ENCODE measurements at regions not wholly inside any gene's neighbourhood (a gene's known extent, or its start where the extent isn't known, plus 50 kb on each side); places are given as distances from the start of the nearest gene placed in this dataset.

- no peaks in the 10 kb centered on the region for H3K9me3 Mint-ChIP-seq
- H3K27ac Mint-ChIP-seq = no peak overlapping the region
- H3K27me3 Mint-ChIP-seq = no peaks in the 10 kb centered on the region
- no peaks in the 10 kb centered on the region for H3K36me3 Mint-ChIP-seq
- H3K4me3 Mint-ChIP-seq = no peak overlapping the region
- H3K4me1 Mint-ChIP-seq = no peaks in the 10 kb centered on the region
These were observed 50.6 kb downstream of the SLIT2 start for GRCh38 chr4:20302336-20302735.

DNA sequence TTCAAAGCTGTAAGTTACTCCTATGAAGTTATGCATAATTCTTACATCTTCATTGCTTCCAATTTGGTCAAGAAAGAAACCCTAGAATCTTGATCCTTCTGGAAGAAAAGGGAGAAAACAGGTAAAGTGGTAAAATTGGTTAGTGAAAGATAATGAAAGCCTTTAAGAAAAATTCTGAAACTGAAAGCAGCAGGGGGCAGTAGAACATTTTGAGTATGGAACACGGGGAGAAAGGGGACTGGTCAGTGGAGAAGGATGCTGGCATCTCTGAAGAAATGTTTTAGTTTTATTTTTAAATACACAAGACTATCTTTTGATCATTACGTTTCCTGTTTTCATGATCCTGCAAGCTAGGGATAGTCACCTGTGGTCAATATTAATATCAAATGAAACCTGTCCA, 54.3 kb downstream of the SLIT2 start:
- Mint-ChIP-seq H3K36me3 (no peaks in the 10 kb centered on the region), H3K27me3 (no peaks in the 10 kb centered on the region), H3K9me3 (peaks cover 5% of the 10 kb centered on the region), H3K4me3 (no peak overlapping the region), H3K4me1 (no peaks in the 10 kb centered on the region), H3K27ac (no peak overlapping the region)

- H3K4me1 Mint-ChIP-seq = no peaks in the 10 kb centered on the region
- H3K27ac Mint-ChIP-seq = no peak overlapping the region
- no peak overlapping the region for H3K4me3 Mint-ChIP-seq
- peaks cover 5% of the 10 kb centered on the region for H3K9me3 Mint-ChIP-seq
- peaks cover 2% of the 10 kb centered on the region for H3K27me3 Mint-ChIP-seq
- H3K36me3 Mint-ChIP-seq = no peaks in the 10 kb centered on the region
These were observed 60.2 kb downstream of the SLIT2 start for GRCh38 chr4:20311856-20312255.

GRCh38 chr4:20313237-20314030, 61.7 kb downstream of the SLIT2 start:
- no peak overlapping the region for H3K4me3 Mint-ChIP-seq
- no peaks in the 10 kb centered on the region for H3K36me3 Mint-ChIP-seq
- H3K27me3 Mint-ChIP-seq = peaks cover 2% of the 10 kb centered on the region
- peaks cover 5% of the 10 kb centered on the region for H3K9me3 Mint-ChIP-seq
- H3K27ac Mint-ChIP-seq = no peak overlapping the region
- H3K4me1 Mint-ChIP-seq = no peaks in the 10 kb centered on the region

GRCh38 chr4:20317424-20317985, 65.8 kb downstream of the SLIT2 start:
- H3K27me3 Mint-ChIP-seq = peaks cover 2% of the 10 kb centered on the region
- H3K27ac Mint-ChIP-seq = no peak overlapping the region
- no peak overlapping the region for H3K4me3 Mint-ChIP-seq
- H3K36me3 Mint-ChIP-seq = no peaks in the 10 kb centered on the region
- no peaks in the 10 kb centered on the region for H3K9me3 Mint-ChIP-seq
- H3K4me1 Mint-ChIP-seq = no peaks in the 10 kb centered on the region

GRCh38 chr4:20318001-20318908, 66.5 kb downstream of the SLIT2 start:
- H3K27me3 Mint-ChIP-seq = peaks cover 2% of the 10 kb centered on the region
- no peaks in the 10 kb centered on the region for H3K36me3 Mint-ChIP-seq
- no peak overlapping the region for H3K4me3 Mint-ChIP-seq
- H3K9me3 Mint-ChIP-seq = no peaks in the 10 kb centered on the region
- no peak overlapping the region for H3K27ac Mint-ChIP-seq
- H3K4me1 Mint-ChIP-seq = no peaks in the 10 kb centered on the region

DNA sequence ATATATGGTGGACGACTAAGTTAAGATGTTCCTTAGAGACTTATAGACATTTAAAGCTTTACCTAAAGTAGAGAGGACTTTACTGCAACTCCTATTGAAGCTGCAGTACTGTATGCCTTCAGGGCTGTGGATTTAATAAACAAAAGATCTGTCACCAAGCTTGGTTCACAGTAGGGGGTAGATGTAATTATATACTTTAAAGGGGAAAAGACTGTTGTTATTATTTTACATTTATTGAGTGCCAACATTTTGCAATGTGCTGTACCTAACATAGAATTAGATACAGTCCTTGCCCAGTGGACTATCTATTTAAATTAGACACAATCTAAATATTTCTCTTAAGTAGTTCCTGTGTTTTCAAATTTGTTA, 67.2 kb downstream of the SLIT2 start:
- H3K4me3 Mint-ChIP-seq = no peak overlapping the region
- peaks cover 2% of the 10 kb centered on the region for H3K27me3 Mint-ChIP-seq
- H3K36me3 Mint-ChIP-seq = no peaks in the 10 kb centered on the region
- no peaks in the 10 kb centered on the region for H3K4me1 Mint-ChIP-seq
- H3K27ac Mint-ChIP-seq = no peak overlapping the region
- H3K9me3 Mint-ChIP-seq = no peaks in the 10 kb centered on the region

GRCh38 chr4:20319825-20320612, 68.3 kb downstream of the SLIT2 start:
- H3K4me3 Mint-ChIP-seq = no peak overlapping the region
- peaks cover 2% of the 10 kb centered on the region for H3K27me3 Mint-ChIP-seq
- no peak overlapping the region for H3K27ac Mint-ChIP-seq
- H3K9me3 Mint-ChIP-seq = no peaks in the 10 kb centered on the region
- H3K4me1 Mint-ChIP-seq = no peaks in the 10 kb centered on the region
- H3K36me3 Mint-ChIP-seq = no peaks in the 10 kb centered on the region

DNA sequence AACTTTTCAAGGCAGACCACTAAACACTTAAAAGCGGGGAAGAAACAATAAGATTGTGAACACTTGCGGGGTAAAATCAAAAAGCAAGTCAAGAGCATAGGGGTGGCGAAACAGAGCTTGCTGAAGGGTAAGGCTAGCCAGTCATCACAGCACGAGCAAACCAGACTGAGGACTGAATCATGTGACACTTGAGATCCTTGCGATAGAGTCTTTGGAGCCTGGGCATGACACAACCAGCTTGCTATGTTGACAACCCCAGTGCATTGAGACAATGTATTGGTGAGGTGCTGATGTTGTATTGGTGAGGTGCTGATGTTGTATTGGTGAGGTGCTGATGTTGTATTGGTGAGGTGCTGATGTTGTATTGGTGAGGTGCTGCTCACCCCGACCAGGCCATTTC, 72.3 kb downstream of the SLIT2 start:
- H3K27me3 Mint-ChIP-seq = no peaks in the 10 kb centered on the region
- H3K4me1 Mint-ChIP-seq = no peaks in the 10 kb centered on the region
- H3K36me3 Mint-ChIP-seq = no peaks in the 10 kb centered on the region
- H3K9me3 Mint-ChIP-seq = no peaks in the 10 kb centered on the region
- no peak overlapping the region for H3K27ac Mint-ChIP-seq
- H3K4me3 Mint-ChIP-seq = no peak overlapping the region

GRCh38 chr4:20326460-20326859, 74.8 kb downstream of the SLIT2 start:
- Mint-ChIP-seq H3K27ac (no peak overlapping the region), H3K4me1 (no peaks in the 10 kb centered on the region), H3K4me3 (no peak overlapping the region), H3K9me3 (no peaks in the 10 kb centered on the region), H3K36me3 (no peaks in the 10 kb centered on the region), H3K27me3 (no peaks in the 10 kb centered on the region)

DNA sequence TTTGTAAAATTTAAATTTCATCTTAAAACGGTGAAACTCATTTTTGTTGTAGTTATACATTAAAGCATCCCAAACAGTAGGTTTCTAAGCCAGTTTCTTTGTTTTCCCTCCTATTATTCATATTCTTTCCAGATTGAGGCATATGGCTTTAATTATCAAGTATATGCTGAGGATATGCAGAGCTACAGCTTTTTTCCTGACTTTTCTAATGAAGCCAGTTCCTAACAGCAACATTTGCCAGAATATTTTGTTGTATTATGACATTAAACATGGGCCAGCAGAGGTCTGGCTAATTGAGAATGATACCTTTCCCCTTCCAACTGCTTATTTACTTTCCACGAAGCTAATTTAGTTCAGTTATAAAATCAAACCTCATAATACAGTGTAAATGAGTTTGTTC, 75.3 kb downstream of the SLIT2 start:
- Mint-ChIP-seq H3K4me3 (no peak overlapping the region), H3K27ac (no peak overlapping the region), H3K36me3 (no peaks in the 10 kb centered on the region), H3K4me1 (no peaks in the 10 kb centered on the region), H3K27me3 (no peaks in the 10 kb centered on the region), H3K9me3 (peaks cover 2% of the 10 kb centered on the region)

DNA sequence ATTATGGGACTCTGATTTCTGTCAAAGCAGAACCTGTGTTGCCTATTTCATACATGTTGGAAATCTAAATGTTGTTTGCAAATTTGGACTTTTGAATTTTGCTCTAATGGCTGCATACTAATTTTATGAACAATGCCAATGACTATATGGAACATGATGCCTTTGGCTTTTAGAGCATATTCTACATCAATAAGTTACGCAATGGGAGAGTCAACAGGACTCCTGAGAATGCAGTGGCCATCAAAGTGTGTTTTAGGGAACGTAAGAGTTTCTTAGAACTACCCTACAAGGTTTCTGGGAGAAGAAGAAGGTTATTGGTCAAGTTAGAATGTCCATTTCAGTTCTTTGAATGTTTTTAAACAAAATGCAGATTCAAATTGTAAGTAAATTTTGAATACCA, 76.1 kb downstream of the SLIT2 start:
- Mint-ChIP-seq H3K9me3 (peaks cover 4% of the 10 kb centered on the region), H3K4me1 (no peaks in the 10 kb centered on the region), H3K36me3 (no peaks in the 10 kb centered on the region), H3K27ac (no peak overlapping the region), H3K4me3 (no peak overlapping the region), H3K27me3 (no peaks in the 10 kb centered on the region)

DNA sequence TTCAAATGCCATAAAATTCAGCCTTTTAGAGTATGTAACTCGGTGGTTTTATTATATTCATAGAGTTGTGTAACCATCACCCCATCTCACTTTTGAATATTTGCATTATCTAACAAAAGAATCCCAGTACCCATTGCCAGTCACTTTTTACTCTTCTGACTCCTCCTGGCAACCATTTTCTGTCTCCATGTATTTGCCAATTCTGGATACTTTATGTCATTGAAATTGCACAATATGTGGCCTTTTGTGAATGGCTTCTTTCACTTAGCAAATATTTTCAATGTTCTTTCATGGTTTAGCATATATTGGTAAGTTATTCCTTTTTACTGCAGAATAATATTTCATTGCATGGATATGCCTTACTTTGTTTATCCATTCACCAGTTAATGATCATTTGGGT, 79.9 kb downstream of the SLIT2 start:
- H3K27me3 Mint-ChIP-seq = no peaks in the 10 kb centered on the region

DNA sequence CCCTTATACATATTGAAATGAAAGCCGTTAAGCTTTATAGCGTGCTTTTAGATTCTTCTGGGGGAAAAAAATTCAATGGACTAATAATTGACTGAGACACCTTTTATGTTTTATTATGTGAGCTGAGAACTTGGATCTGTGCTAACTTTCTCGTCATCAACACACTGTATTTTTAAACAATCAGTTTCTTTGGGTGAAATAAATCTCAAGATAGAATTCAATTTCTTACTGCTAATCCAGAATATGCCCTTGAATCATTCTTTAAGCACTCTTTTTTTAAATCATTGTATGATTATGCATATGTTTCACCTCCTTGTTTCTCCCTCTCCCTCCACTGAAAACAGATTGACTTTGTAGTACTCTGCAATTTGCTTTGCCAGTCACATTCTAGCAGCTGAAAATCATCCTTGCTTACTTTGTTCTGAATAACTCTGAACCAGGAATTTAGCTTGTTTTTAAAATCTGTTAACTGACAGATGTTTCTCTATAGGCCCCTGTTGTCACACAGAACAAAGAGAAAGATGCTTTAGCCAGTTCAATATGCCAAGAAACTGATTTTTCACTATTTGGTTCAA, 81.5 kb downstream of the SLIT2 start:
- H3K4me1 Mint-ChIP-seq = no peaks in the 10 kb centered on the region
- H3K36me3 Mint-ChIP-seq = no peaks in the 10 kb centered on the region
- H3K4me3 Mint-ChIP-seq = no peak overlapping the region
- H3K27ac Mint-ChIP-seq = no peak overlapping the region
- no peaks in the 10 kb centered on the region for H3K27me3 Mint-ChIP-seq
- peaks cover 9% of the 10 kb centered on the region for H3K9me3 Mint-ChIP-seq

More for the DNA sequence above, 79.9 kb downstream of the SLIT2 start:
- Mint-ChIP-seq H3K4me3 (no peak overlapping the region), H3K27ac (no peak overlapping the region), H3K9me3 (peaks cover 4% of the 10 kb centered on the region), H3K4me1 (no peaks in the 10 kb centered on the region), H3K36me3 (no peaks in the 10 kb centered on the region)

DNA sequence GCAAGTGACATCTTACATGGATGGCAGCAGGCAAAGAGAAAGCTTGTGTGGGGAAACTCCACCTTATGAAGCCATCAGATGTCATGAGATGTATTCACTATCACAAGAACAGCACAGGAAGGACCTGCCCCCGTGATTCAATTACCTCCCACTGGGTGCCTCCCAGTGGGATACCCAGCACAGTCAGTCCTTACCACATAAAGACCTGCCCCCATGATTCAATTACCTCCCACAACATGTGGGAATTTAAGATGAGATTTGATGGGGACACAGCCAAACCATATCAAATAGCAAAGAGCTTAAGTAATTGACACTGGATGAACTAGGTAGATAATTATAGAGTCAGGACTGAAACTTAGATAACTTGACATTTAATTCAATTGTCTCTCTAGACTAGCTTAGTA, 85.6 kb downstream of the SLIT2 start:
- Mint-ChIP-seq H3K9me3 (peaks cover 5% of the 10 kb centered on the region), H3K27ac (no peak overlapping the region), H3K36me3 (no peaks in the 10 kb centered on the region), H3K4me3 (no peak overlapping the region), H3K27me3 (no peaks in the 10 kb centered on the region), H3K4me1 (no peaks in the 10 kb centered on the region)
